Heart right ventricle (tissue), 16 donors: ENCODE measurements at regions not wholly inside any gene's neighbourhood (a gene's known extent, or its start where the extent isn't known, plus 50 kb on each side); places are given as distances from the start of the nearest gene placed in this dataset.
"Not testable (repeated sequence)": the region's sequence is repeated elsewhere in the genome, so short reads cannot be mapped to it uniquely, and the experiment has no call there.

Experiments
- ATAC-seq, 8 donors: fragments of 200-7000 bp; cut with Tn5 transposase; one replicate each; pipeline ENCODE4 v1.9.1; 2020; ENCODE audit warnings: mild to moderate bottlenecking in 8 of 8, moderate library complexity in 8 of 8, moderate number of reproducible peaks in 1 of 8
- DNase-seq, 2 donors: peaks; one replicate each; pipeline ENCODE4 v3.0.0-alpha.2; 2020
- H3K27ac ChIP-seq, 10 donors: fragments of 200-600 bp; sonication (generic) in 2 of 10; one replicate each; pipeline versions ENCODE4 v1.5.0 to v1.8.0; 2020 to 2022; ENCODE audit warnings: mild to moderate bottlenecking in 3 of 10
- H3K27me3 ChIP-seq, 7 donors: fragments of 200-600 bp; one replicate each; pipeline ENCODE4 v1.8.0; 2021 to 2022; ENCODE audit warnings: mild to moderate bottlenecking in 2 of 7
- H3K36me3 ChIP-seq, 9 donors: fragments of 200-600 bp; sonication (generic) in 1 of 9; one replicate each; pipeline versions ENCODE4 v1.5.0 to v1.8.0; 2020 to 2022; ENCODE audit warnings: mild to moderate bottlenecking in 2 of 9
- H3K4me1 ChIP-seq, 9 donors: fragments of 200-600 bp; sonication (generic) in 1 of 9; one replicate each; pipeline versions ENCODE4 v1.5.0 to v1.8.0; 2020 to 2022; ENCODE audit warnings: mild to moderate bottlenecking in 4 of 9
- H3K4me3 ChIP-seq, 10 donors: fragments of 200-600 bp; sonication (generic) in 2 of 10; one replicate each; pipeline versions ENCODE4 v1.5.0 to v1.8.0; 2020 to 2022; ENCODE audit warnings: mild to moderate bottlenecking in 7 of 10, moderate library complexity in 2 of 10
- H3K9me3 ChIP-seq, 11 donors: fragments of 200-600 bp in 10 of 11; sonication (generic) in 2 of 11; one replicate each; pipeline versions ENCODE4 v1.5.0 to v1.8.0; 2013 to 2022; ENCODE audit warnings: mild to moderate bottlenecking in 2 of 11, control low read depth in 1 of 11, moderate library complexity in 1 of 11
- CTCF ChIP-seq, 9 donors: fragments of 200-600 bp; sonication (generic) in 2 of 9; IDR thresholded peaks; one replicate each; pipeline versions ENCODE4 v1.5.0 to v1.8.0; 2021 to 2022; ENCODE audit warnings: antibody characterized with exemption in 9 of 9, mild to moderate bottlenecking in 5 of 9, moderate library complexity in 1 of 9
- WGBS, 2 donors: extraction: QIAGEN DNeasy Blood & Tissue Kit; methylation state at CpG; one replicate each; pipeline ENCODE4 v1.1.7; 2013; ENCODE audit warnings: inconsistent platforms in 1 of 2; 5-methylcytosine and 5-hydroxymethylcytosine counted together
- intact Hi-C, 10 donors: fragments of 100-400 bp; cut with DNase I; formaldehyde crosslinking; loops; one replicate each; pipeline versions ENCODE4 v1.11.1 to v1.14.2; 2022
- donor health status: Arrhythmogenic right ventricular cardiomyopathy.
- donor health status: ischemic (EF 13 %, LVEDD 7.1; RV severe dilation, severe dysfunction).
- donor health status: healthy with polysubstance abuse.
- donor health status: DM: no; HTN: yes; CAD: no.
- donor health status: DM: no; HTN: no; CAD: no.
- donor health status: ischemic (EF 25% LVEDD 6.9; RV normal size, moderate dysfunction).
- donor health status: ischemic (EF 25% LVEDD 5.7; RV mildly dilated, moderate dysfunction).
- donor health status: healthy.
- donor health status: DM: yes; HTN: yes; CAD: no.
- donor health status: Ischemic cardiomyopathy.
- donor health status: ischemic (EF 35%, LVEDD 5.7; RV mildly dilated, moderate dysfunction).
- donor health status: nonischemic (EF 11% LVEDD 7.7; RV severe dilation, severe dysfunction).
- donor health status: DM: yes; HTN: yes; CAD: no.
- donor health status: PGD.
- donor health status: ischemic (EF 29% LVEDD 5.4; RV normal size, mild dysfunction).
- donor health status: nonischemic (EF 23%, LVEDD 6.1; RV moderate dilation, normal function).

GRCh38 chr1:204775546-204775945 lies 90.0 kb upstream of the LRRN2 start:
- H3K4me1 ChIP-seq, result no peaks in the 10 kb centered on the region
- intact Hi-C loops, result no loop called here
- no peak overlapping the region for H3K27ac ChIP-seq
- H3K9me3 ChIP-seq, result no peaks in the 10 kb centered on the region
- DNase-seq, result no peak
- H3K4me3 ChIP-seq, result no peak overlapping the region
- 50 to 59% methylated on average over 4 of the region's 4 CpGs for WGBS, 2 donors
- H3K27me3 ChIP-seq, result peaks cover 0 to 60% (median 29%) of the 10 kb centered on the region in 7 donors
- no peak for TF ChIP-seq CTCF (IDR thresholded peaks at IDR 0.05)
- ATAC-seq, result no peak
- H3K36me3 ChIP-seq, result no peaks in the 10 kb centered on the region

- Histone ChIP-seq H3K4me1 (no peaks in the 10 kb centered on the region), H3K27ac (no peak overlapping the region), H3K9me3 (no peaks in the 10 kb centered on the region), H3K27me3 (peaks cover 0 to 63% (median 25%) of the 10 kb centered on the region in 7 donors), H3K4me3 (no peak overlapping the region), H3K36me3 (no peaks in the 10 kb centered on the region)
- ATAC-seq, result no peak
- TF ChIP-seq CTCF (IDR thresholded peaks at IDR 0.05), result no peak
- no peak for DNase-seq
- intact Hi-C loops, result no loop called here
- 91 to 94% methylated on average over 7 of the region's 7 CpGs for WGBS, 2 donors
These were observed 92.1 kb upstream of the LRRN2 start for GRCh38 chr1:204777591-204777990.

GRCh38 chr1:204780630-204781029 lies 90.0 kb upstream of the NFASC start:
- peaks cover 0 to 63% (median 14%) of the 10 kb centered on the region in 7 donors for H3K27me3 ChIP-seq
- H3K36me3 ChIP-seq, result no peaks in the 10 kb centered on the region
- no peaks in the 10 kb centered on the region for H3K4me1 ChIP-seq
- TF ChIP-seq CTCF (IDR thresholded peaks at IDR 0.05), result no peak
- no peaks in the 10 kb centered on the region for H3K9me3 ChIP-seq
- no peak overlapping the region for H3K4me3 ChIP-seq
- intact Hi-C loops, result no loop called here
- DNase-seq (no peak), ATAC-seq (no peak)
- 61 to 66% methylated on average over 3 of the region's 3 CpGs for WGBS, 2 donors
- no peak overlapping the region for H3K27ac ChIP-seq

- no peak overlapping the region for H3K27ac ChIP-seq
- WGBS, 2 donors, result 78 to 86% methylated on average over 4 of the region's 4 CpGs
- intact Hi-C loops, result no loop called here
- no peak for TF ChIP-seq CTCF (IDR thresholded peaks at IDR 0.05)
- H3K27me3 ChIP-seq, result peaks cover 0 to 70% (median 23%) of the 10 kb centered on the region in 7 donors
- H3K4me1 ChIP-seq, result no peaks in the 10 kb centered on the region
- DNase-seq (no peak), ATAC-seq (no peak)
- H3K9me3 ChIP-seq, result no peaks in the 10 kb centered on the region
- no peaks in the 10 kb centered on the region for H3K36me3 ChIP-seq
- no peak overlapping the region for H3K4me3 ChIP-seq
These were observed 88.5 kb upstream of the NFASC start for GRCh38 chr1:204782118-204782700.

- H3K27me3 ChIP-seq, result peaks cover 0 to 69% (median 26%) of the 10 kb centered on the region in 7 donors
- H3K9me3 ChIP-seq, intact Hi-C loops, H3K4me1 ChIP-seq, DNase-seq, H3K36me3 ChIP-seq, H3K27ac ChIP-seq, ATAC-seq, H3K4me3 ChIP-seq: not testable (repeated sequence)
- WGBS, 2 donors, result 84 to 86% methylated on average over 4 of the region's 4 CpGs
These were observed 85.6 kb upstream of the NFASC start for GRCh38 chr1:204785023-204785422.
